GM19351 (cell line): ENCODE measurements at regions not wholly inside any gene's neighbourhood (a gene's known extent, or its start where the extent isn't known, plus 50 kb on each side); places are given as distances from the start of the nearest gene placed in this dataset.
"Not testable (repeated sequence)": the region's sequence is repeated elsewhere in the genome, so short reads cannot be mapped to it uniquely, and the experiment has no call there.

Experiments
- ATAC-seq: cut with Tn5 transposase; IDR thresholded peaks from one replicate; pipeline ENCODE4 v1.9.1; 2021; ENCODE audit warnings: mild to moderate bottlenecking, moderate library complexity; ENCODE audit not compliant: unreplicated experiment

GRCh38 chr5:61215996-61216395 is 53.7 kb upstream of the SMIM15 start:
- no peak for ATAC-seq

- no peak for ATAC-seq
Measured at GRCh38 chr5:61216741-61217140, 54.5 kb upstream of the SMIM15 start.

GRCh38 chr5:61217214-61217613 is 54.9 kb upstream of the SMIM15 start:
- ATAC-seq, result no peak

- no peak for ATAC-seq
Measured at GRCh38 chr5:61228229-61228628, 66.0 kb upstream of the SMIM15 start.

GRCh38 chr5:61228691-61229280 is 66.5 kb upstream of the SMIM15 start:
- peak; percentile 86 for ATAC-seq

GRCh38 chr5:61229416-61229815 is 67.1 kb upstream of the SMIM15 start:
- no peak for ATAC-seq

GRCh38 chr5:61230492-61230891 is 68.2 kb upstream of the SMIM15 start:
- no peak for ATAC-seq

GRCh38 chr5:61231813-61232212 is 69.5 kb upstream of the SMIM15 start:
- no peak for ATAC-seq

- ATAC-seq, result no peak
Measured at GRCh38 chr5:61232490-61233050, 70.3 kb upstream of the SMIM15 start.

GRCh38 chr5:61234019-61234418 is 71.8 kb upstream of the SMIM15 start:
- no peak for ATAC-seq

GRCh38 chr5:61236715-61237114 is 74.4 kb upstream of the SMIM15 start:
- not testable (repeated sequence) for ATAC-seq

- no peak for ATAC-seq
Measured at GRCh38 chr5:61245486-61245885, 83.2 kb upstream of the SMIM15 start.

- ATAC-seq, result no peak
Measured at GRCh38 chr5:61245936-61246335, 83.7 kb upstream of the SMIM15 start.

- ATAC-seq, result no peak
Measured at GRCh38 chr5:61246768-61247307, 84.6 kb upstream of the SMIM15 start.

GRCh38 chr5:61251874-61252642 is 80.0 kb upstream of the ZSWIM6 start:
- no peak for ATAC-seq

GRCh38 chr5:61252643-61252925 is 79.5 kb upstream of the ZSWIM6 start:
- ATAC-seq, result no peak

- ATAC-seq, result no peak
Measured at GRCh38 chr5:61253547-61253946, 78.5 kb upstream of the ZSWIM6 start.

- no peak for ATAC-seq
Measured at GRCh38 chr5:61254969-61255555, 77.0 kb upstream of the ZSWIM6 start.

GRCh38 chr5:61256474-61256873 is 75.6 kb upstream of the ZSWIM6 start:
- ATAC-seq, result no peak

GRCh38 chr5:61257421-61257820 is 74.6 kb upstream of the ZSWIM6 start:
- no peak for ATAC-seq

- no peak for ATAC-seq
Measured at GRCh38 chr5:61261136-61261535, 70.9 kb upstream of the ZSWIM6 start.

GRCh38 chr5:61262080-61262479 is 70.0 kb upstream of the ZSWIM6 start:
- no peak for ATAC-seq
